LNCaP clone FGC (cell line): ENCODE measurements at regions not wholly inside any gene's neighbourhood (a gene's known extent, or its start where the extent isn't known, plus 50 kb on each side); places are given as distances from the start of the nearest gene placed in this dataset.

Source experiments
- DNase-seq: peaks from one replicate; pipeline ENCODE4 v3.0.0-alpha.2; 2011; ENCODE audit warnings: low read depth
- H3K4me3 ChIP-seq: 2 replicates; pipeline ENCODE4 v1.5.1; 2011; ENCODE audit warnings: mild to moderate bottlenecking, low read depth, low read length, control low read depth
- TF ChIP-seq, protein P1 (sequence below): IDR thresholded peaks from 2 replicates; pipeline ENCODE4 v1.5.1; 2012; ENCODE audit warnings: mild to moderate bottlenecking; ENCODE audit not compliant: control insufficient read depth, insufficient read depth; ENCODE audit errors: extremely low read depth

DNA sequence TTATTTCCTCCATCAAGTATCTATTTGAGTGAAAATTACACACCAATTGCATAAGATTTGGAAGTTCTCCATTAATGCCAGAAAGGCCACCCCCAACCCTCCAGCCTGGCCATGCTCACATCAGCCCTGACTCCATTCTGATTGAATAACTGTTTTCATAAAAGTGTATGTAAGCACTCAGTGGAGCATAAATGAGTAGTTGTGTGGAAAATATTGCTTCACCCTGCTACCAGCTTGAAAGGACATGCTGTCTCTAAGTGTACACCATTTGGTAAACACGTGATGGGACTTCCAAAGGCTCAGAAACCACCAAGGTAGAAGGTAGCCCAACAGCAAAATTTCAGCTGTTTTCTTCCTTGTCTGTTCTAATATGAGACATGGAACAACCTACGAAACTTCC lies 393.8 kb downstream of the ZNF385D start:
- no peak for DNase-seq
- TF ChIP-seq, protein P1, sequence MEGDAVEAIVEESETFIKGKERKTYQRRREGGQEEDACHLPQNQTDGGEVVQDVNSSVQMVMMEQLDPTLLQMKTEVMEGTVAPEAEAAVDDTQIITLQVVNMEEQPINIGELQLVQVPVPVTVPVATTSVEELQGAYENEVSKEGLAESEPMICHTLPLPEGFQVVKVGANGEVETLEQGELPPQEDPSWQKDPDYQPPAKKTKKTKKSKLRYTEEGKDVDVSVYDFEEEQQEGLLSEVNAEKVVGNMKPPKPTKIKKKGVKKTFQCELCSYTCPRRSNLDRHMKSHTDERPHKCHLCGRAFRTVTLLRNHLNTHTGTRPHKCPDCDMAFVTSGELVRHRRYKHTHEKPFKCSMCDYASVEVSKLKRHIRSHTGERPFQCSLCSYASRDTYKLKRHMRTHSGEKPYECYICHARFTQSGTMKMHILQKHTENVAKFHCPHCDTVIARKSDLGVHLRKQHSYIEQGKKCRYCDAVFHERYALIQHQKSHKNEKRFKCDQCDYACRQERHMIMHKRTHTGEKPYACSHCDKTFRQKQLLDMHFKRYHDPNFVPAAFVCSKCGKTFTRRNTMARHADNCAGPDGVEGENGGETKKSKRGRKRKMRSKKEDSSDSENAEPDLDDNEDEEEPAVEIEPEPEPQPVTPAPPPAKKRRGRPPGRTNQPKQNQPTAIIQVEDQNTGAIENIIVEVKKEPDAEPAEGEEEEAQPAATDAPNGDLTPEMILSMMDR: no peak
- H3K4me3 ChIP-seq: no peak overlapping the region

DNA sequence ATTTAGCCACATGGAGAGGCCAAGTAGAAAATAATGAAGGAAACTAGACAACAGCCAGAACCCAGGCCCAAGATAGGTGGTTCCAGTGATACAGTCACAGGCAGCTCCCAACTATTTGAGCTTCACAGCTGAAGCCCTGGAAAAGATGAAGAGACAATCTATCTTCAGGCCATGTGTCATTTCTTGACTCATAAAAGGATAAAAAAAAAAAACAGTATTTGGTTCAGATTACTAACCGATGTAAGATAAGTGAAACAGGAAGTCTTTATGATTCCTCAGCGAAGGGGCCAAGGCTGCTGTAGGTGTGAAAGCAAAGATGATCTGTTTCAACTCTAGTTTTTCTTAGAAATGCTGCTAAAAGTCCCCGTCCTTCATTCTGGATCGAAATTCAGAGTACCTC lies 394.6 kb downstream of the ZNF385D start:
- H3K4me3 ChIP-seq: no peak overlapping the region
- no peak for DNase-seq

DNA sequence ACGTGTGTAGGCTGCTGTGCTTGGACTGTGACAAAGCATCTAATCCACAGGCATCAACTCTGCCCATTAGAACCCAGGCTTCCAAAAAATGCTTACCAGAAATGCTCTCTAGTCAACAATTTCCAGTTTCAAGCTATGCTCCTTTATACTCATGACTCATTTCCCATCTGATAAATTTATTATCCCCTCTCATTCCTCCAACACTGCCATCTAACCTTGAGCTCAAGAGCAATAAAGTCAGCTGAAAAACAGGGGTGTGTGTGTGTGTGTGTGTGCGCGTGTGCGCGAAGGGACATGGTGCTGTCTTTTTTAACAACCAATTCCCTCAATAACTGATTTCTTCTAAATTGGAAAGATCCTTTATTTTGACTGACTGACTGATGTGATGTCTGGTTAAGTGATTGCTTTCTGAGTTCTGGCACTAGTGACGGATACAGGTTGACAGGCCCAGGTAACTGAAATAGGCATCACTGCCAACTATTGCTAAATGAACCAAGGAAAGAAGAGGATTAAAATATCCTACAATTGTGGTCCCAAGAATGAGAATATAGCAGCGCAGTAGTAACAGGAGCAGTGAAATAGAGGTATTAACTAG lies 405.5 kb downstream of the ZNF385D start:
- TF ChIP-seq, protein P1: no peak
- no peak overlapping the region for H3K4me3 ChIP-seq
- no peak for DNase-seq

More for the DNA sequence above, 394.6 kb downstream of the ZNF385D start:
- TF ChIP-seq, protein P1: no peak

DNA sequence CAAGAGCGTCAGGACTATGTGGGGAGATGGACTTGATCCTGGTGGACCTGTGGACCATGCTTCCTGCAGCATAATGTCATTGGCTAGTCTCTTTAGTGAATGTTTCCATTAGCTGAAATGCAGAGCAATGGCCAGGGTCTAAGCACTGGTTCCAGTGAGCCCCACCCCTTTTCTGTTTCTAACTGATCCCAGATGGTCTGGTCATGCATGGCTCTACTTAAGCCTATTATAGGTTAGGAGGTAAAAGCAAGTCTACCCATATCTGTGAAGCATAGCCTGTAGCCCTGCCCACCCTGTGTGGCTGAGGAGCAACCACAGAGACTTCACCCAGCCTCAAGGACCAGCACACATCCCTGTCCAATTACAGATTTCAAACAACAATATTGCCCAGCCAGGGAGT lies 419.2 kb downstream of the ZNF385D start:
- no peak for DNase-seq
- no peak overlapping the region for H3K4me3 ChIP-seq
- TF ChIP-seq, protein P1: no peak

DNA sequence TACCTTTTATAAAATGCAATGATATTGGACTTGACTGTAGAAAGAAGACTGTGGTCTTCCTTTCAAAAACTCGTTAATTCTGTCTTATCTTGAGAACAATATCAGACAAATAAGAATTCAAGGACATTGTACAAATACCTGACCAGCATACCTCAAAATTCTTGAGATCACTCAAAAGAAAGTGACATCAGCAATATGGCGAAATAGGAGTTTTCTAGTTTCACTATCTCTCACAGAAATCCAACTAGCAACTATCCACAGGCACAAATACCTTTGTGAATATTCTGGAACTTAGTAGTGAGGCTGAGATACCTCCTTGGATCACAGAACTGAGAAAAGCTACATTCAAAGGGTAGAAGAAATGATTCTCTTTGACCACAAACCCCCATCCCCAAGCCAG lies 419.7 kb downstream of the ZNF385D start:
- DNase-seq: no peak
- H3K4me3 ChIP-seq: no peak overlapping the region
- TF ChIP-seq, protein P1: no peak

DNA sequence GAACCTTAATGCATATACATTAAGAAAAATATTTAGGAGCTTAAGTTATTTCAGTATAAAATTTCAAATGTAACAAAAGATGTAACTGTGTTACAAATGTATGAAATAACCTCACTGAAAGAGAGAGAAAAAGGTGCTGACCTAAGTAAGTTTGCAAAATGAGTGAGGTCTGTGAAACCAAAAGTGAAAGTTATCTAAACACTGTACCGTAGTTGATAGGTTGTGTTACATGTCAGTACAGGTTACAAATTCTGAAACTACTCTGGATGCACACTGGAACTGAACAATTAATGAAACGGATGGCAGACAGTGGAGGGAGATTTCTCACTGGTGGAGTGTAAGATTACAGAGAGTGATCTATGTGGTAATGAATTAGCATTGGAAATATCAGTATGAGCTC lies 420.7 kb downstream of the ZNF385D start:
- TF ChIP-seq, protein P1: no peak
- no peak overlapping the region for H3K4me3 ChIP-seq
- no peak for DNase-seq

DNA sequence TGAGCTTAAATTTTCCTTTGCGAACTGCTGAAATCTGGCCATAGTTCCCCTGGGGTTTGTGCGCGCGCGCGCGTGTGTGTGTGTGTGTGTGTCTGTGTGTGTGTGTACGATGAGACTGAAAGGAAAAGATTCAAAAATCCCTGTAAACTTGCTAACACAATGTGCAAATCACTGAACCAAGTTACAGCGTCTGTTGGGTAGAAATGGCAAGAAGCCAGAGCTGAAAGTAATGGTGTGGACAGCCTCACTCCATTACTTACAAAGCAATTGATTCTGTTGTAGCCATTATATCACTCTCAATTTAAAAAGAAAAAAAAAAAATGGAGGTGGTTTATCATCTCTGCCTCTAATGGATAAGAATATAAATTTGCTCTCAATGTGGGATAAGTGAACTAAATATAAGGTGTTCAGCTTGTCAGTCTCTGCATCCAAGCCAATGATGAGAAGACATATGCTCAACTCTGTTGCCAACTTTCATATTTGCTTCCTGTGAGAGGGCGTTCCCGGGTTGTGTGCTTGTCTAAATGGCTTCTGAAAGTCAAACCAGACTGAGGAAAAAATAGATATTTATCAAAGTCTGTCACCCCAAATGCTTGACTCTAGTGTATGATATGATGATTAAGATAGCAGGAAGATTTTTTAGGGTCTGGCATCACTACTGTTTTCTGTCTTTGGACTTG lies 422.2 kb downstream of the ZNF385D start:
- DNase-seq: no peak
- H3K4me3 ChIP-seq: no peak overlapping the region

More for the DNA sequence above, 422.2 kb downstream of the ZNF385D start:
- TF ChIP-seq, protein P1: no peak
